Stromal cell of bone marrow (primary cell): ENCODE measurements at regions not wholly inside any gene's neighbourhood (a gene's known extent, or its start where the extent isn't known, plus 50 kb on each side); places are given as distances from the start of the nearest gene placed in this dataset.
"Not testable (repeated sequence)": the region's sequence is repeated elsewhere in the genome, so short reads cannot be mapped to it uniquely, and the experiment has no call there.

Experiments used
- DNase-seq: peaks from one replicate; pipeline ENCODE4 v3.0.0-alpha.2; 2012; ENCODE audit warnings: low read depth

- DNase-seq, result no peak
Measured at GRCh38 chr6:115545672-115545986, 515.1 kb downstream of the FRK start.

- DNase-seq, result no peak
Measured at GRCh38 chr6:115544765-115545671, 515.7 kb downstream of the FRK start.

DNA sequence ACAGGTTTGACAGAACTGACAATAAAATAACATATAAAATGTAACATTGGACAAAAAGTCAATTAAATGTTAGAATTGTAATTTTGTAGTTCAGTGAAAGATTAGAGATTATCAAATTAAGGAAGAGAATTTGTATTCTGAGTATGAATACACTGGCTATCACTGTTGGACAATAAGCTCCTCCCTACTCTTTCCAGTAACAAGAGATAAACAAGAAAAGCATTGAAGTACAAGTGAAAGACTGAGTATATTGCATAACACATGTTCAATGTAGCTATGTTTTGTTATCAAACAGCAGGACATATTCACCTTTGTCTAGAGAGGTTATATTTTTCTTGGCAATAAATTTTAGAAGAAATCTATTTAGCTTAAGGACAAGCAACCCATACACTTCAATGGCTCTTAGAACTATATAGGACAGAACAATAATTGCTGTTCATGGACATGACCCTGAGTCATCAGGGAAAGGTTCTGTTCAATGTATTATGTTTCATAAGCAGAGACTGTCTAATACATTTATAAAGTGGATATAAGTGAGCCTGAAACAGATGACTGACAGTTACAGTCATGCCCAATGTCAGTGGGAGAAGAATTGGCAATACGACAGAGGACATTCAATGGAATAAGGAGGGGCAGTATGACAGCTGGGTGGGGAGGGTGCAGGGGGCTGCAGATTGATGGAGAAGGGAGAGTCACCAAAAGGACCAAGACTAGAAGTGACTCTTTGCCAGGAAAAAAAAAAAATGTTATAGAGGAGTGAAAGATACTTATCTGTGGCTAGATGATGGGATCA, 520.4 kb downstream of the FRK start:
- no peak for DNase-seq

DNA sequence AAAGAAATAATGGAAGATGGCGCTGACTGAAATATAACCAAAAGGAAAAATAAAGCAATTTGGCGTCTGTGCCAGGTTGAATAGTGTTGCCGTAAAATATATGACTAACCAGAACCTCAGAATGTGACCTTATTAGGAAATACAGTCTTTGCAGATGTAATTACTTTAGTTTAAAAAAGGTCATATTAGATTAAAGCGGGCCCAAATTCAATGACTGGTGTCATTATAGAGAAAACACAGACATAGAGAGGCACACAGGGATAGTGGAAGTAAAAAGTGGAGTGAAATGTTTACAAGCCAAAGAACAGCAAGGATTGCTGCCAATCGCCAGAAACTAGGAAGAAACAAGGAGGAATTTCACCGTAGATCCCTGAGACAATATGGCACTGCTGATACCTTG, 521.2 kb downstream of the FRK start:
- no peak for DNase-seq

GRCh38 chr6:115524821-115525220, 535.9 kb downstream of the FRK start:
- DNase-seq, result no peak

GRCh38 chr6:115521747-115522146, 538.9 kb downstream of the FRK start:
- DNase-seq, result not testable (repeated sequence)

- DNase-seq, result peak; percentile 12
Measured at GRCh38 chr6:115514656-115515055, 546.0 kb downstream of the FRK start.

DNA sequence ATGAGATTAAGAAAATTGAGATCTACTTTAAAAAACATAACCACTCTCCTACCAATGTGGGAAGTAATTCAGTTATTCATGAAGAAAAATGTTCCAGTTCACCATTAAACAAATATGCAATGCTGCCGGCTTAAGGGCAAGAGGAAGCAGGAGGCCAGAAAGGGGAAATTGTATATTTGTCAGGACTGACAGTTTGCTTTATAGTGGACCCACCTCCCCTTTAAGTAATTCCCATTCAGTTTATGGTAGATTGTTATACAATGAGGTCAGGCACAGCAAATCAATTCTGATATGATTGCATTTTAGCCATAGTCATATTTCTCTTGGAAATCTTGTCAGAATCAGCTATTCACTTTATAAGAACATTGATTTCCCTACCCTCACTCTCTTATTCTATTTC, 547.8 kb downstream of the FRK start:
- DNase-seq, result no peak

DNA sequence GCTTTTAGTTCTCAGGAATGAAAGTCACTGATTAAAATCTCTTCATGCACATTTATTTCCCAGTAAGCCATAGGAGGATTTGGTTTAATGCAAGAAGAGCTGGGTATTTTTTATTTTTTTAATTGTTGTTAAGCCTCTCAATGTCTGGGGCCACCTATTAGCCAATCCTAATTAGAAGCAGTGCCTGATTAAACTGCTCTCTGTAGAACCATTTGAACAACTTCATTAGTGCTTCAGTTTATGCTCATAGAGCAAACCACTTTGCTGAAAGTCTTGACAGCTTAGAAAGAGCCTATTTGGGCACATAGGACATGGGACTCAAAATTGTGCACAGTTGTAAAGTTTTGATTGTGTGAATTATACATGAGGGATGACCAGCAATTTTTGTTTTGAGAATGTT, 548.9 kb downstream of the FRK start:
- DNase-seq, result no peak

DNA sequence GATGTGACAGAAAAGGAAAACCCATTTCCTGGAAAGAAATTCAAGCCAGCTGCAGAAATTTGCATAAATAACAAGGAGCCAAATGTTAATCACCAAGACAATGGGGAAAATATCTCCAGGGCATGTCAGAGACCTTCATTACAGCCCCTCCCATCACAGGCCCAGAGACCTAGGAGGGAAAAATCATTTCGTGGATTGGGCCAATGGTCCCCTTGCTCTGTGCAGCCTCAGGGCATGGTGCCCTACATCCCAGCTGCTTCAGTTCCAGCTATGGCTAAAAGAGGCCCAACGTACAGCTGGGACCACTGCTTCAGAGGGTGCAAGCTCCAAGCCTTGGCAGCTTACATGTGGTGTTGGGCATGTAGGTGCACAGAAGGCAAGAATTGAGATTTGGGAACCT, 558.3 kb downstream of the FRK start:
- not testable (repeated sequence) for DNase-seq

DNA sequence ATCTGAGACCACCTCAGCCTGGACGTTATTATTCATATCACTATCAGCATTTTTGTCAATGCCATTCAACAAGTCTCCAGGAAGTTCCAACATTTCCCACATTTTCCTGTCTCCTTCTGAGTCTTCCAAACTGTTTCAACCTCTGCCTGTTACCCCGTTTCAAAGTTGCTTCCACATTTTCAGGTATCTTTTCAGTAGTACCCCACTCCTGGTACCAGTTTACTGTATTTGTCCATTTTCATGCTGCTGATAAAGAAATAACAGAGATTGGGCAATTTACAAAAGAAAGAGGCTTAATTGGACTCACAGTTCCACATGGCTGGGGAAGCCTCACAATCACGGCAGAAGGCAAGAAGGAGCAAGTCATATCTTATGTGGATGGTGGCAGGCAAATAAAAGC, 565.5 kb downstream of the FRK start:
- no peak for DNase-seq

DNA sequence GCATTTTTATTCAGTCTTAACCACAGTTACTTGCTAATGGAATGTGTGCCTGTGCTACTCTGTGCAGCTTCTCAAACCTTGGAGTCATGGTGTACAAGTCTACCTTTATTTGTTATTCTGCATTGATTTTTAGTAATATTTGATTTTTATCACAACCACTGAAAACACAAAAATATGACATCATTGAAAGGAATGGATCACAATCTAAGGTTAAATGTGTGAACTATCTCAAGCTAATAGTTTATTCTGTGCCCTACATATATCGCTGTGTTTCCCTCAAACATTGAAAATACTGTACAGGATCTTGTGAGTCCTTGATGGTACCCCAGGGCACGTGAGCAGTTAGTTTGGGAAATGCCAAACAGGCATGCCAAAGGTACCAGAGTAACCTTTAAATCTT, 573.4 kb downstream of the FRK start:
- DNase-seq, result no peak

- no peak for DNase-seq
Measured at GRCh38 chr6:115485400-115485799, 575.3 kb downstream of the FRK start.

GRCh38 chr6:115480543-115480942, 580.1 kb downstream of the FRK start:
- DNase-seq, result not testable (repeated sequence)

- DNase-seq, result no peak
Measured at GRCh38 chr6:115474443-115475041, 586.1 kb downstream of the FRK start.

DNA sequence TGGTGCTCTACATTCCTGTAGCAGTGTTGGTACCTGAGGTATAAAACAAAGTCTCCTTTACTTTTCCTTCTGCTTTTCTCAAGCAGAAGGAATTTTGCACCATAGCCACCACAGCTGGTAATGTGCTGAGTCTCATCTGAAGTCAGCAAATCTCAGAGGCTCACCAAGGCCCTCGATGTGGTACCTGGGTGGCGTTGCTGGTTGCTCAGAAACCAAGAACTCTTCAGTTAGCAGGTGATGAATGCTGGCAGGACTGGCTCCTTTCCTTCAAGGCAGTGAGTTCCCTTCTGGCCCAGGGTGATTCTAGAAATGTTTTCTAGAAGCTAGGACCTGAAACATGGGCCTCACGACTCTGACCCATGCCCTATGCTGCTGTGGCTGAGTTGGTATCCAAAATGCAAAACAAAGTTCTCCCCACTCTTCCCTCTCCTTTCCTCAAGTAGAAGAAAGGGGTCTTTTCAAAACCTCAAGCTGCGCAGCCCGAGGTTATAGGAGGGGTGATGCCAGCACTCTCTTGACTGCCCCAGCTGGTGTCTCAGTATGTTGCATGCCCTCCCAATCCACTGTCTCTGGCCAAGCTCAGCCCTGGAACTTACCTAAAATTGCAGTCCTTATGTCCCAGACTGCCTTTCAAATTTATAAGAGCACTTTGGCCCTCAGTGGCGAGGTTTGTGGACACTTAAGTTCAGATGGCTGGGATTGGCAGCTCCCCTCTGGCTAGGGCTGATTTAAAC, 592.3 kb downstream of the FRK start:
- no peak for DNase-seq

DNA sequence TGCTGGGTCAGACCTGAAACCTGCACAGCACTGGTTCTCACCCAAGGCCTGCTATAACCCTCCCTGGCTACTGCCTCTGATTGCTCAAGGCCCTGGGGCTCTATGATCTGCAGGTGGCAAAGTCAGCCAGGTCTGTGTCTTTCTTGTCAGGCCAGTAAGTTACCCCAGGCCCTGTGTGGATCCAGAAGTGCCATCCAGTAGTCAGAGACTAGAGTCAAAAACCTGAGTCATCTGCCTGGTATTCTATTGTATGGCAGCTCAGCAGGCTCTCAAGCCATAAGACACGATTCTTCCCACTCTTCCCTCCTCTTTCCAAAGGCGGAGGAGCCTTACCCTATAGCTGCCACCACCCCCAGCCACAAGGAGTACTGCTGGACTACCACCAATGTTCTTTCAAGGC, 593.0 kb downstream of the FRK start:
- DNase-seq, result no peak

GRCh38 chr6:115460913-115461312, 599.8 kb downstream of the FRK start:
- DNase-seq, result no peak

DNA sequence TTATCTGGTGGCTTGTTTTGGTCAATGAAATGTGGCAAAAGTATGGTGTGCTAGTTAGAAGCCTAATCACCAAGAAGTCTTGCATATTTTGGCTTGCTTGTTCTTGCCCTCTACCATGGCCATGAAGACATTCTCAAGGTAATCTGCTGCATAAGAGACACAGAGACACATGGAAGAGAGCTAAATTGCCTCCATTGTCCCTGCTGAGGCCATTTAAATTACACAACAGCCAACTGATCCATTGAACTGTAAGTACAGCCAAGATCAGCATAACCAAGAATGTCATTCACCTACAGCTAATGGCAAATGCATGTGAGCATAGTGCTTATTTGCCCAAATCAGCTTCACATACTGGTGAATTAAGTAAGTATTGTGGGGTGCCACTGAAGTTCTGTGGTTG, 603.8 kb downstream of the FRK start:
- DNase-seq, result no peak

GRCh38 chr6:115443825-115444478, 616.7 kb downstream of the FRK start:
- DNase-seq, result no peak

GRCh38 chr6:115442323-115442722, 618.4 kb downstream of the FRK start:
- DNase-seq, result no peak

- DNase-seq, result peak; percentile 20
Measured at GRCh38 chr6:115441651-115442050, 619.0 kb downstream of the FRK start.
